ENCODE measurements at regions not wholly inside any gene's neighbourhood (a gene's known extent, or its start where the extent isn't known, plus 50 kb on each side); places are given as distances from the start of the nearest gene placed in this dataset.

GRCh38 chr3:147509448-147509847 lies 100.3 kb downstream of the ZIC1 start:
- TF ChIP-seq CTCF (IDR thresholded peaks at IDR 0.05) (no peak), REST (IDR thresholded peaks at IDR 0.05; ENCODE audit: insufficient read depth in 1 of 2, low read depth in 2 of 2, low read length in 1 of 2) (no peak)

All from Panc1 (cell line).